Smooth muscle cell of the brain vasculature (primary cell): ENCODE measurements at regions not wholly inside any gene's neighbourhood (a gene's known extent, or its start where the extent isn't known, plus 50 kb on each side); places are given as distances from the start of the nearest gene placed in this dataset.
"Not testable (repeated sequence)": the region's sequence is repeated elsewhere in the genome, so short reads cannot be mapped to it uniquely, and the experiment has no call there.

ENCODE experiments used
- DNase-seq: peaks from one replicate; pipeline ENCODE4 v3.0.0-alpha.2; 2012; ENCODE audit warnings: low read depth, low spot score

DNA sequence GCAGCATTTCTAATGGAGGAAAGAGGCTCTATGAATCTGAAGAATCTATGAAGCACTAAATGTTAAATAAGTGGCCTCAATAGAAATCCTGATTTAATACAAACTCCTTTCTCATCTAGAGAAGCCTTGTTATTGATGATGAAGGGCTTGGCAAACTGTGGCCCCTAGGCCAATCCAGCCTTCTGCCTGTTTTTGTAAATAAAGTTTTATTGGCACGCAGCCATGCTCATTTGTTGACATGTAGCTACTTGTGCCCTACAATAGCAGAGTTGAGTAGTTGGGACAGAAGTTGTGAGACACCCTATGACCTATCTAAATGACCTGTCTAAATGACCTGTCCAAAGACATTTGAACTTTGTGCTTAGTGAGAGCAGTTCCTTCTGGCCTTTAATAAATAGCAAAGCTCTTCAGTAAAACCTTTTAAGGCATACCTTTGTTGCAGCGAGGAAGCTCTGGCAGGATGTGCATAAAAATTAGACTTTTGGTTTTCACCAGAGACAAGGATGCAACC lies 484.4 kb upstream of the SPRED2 start:
- no peak for DNase-seq

DNA sequence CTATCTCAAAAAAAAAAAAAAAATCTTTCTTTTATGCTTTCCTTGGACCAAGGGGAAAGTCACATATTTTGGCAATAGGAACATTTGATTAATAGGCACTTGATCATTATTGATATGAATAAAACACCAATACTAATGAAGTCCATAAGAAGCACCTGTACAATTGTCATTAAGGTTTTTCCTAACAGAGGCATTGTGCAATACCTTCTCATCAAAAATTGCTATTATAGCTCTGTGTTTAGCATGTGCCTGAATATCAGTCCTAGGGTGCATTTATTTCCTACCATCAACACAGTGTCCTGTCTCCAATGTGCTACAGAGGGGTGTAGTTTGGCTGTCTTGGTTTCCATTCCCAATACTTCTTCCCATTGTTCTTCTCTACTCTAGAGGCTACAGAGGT lies 483.8 kb upstream of the SPRED2 start:
- DNase-seq, result no peak

DNA sequence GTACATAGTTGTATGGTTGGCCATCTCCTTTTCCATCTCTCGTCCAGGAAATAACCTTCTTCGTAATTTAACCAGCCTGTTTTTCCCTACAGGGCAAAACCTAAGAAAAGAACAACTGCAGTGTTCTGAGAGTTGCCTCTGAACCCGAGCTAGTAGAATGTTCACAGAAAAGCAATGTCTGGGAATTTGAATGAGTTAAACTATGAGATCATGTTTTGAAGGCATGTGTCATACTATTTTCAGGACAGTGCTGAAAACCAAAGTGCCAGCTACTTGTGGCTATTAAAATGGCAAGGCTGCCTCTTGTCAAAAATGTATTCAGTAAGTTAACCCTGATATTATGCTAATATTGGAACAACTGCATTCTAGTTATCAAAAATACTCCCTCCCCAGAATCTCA lies 482.9 kb upstream of the SPRED2 start:
- DNase-seq, result no peak

DNA sequence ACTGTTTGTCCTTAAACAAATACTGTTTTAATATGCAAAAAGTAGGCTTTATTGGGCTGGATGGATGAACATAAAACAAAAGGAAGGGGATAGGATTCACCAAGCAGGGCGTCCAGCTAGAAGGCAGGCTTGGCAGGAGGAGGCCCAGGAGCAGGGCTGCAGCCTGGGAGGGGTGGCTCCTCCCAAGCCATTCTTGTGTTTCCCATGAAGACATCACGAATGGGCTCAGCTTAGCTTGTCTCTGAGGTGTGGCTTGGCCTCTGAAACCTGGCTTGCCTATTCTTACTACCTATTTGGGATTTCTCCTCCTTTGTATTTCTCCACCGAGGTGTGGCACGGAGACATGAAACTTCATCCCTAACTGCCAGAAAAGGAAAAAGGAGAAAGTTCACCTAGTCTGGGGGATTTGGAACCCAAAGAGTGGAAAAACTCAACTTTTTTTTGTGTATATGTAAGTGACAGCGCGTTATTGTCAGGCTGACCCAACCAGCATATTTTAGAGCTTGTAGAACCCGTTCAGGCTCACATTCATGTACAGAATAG lies 481.9 kb upstream of the SPRED2 start:
- no peak for DNase-seq

DNA sequence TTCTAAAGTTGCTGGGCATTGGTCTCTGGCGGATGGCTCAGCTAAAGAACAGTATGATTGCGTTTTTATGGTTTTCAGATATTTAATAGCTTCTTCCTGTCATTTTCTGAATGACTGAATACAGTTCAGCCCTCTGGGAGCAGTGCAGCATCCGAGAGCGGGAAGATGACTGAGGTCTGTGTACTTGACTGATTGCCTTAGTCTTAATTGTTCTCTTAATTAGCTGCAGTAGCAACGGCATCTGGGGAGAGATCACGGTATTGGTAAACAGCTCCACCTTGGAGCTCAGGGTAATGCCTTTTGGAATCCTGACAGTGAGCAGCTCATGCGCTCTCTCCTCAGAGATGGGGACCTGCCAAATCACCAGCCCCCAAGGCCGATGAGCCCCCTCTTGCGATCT lies 481.4 kb upstream of the SPRED2 start:
- no peak for DNase-seq

DNA sequence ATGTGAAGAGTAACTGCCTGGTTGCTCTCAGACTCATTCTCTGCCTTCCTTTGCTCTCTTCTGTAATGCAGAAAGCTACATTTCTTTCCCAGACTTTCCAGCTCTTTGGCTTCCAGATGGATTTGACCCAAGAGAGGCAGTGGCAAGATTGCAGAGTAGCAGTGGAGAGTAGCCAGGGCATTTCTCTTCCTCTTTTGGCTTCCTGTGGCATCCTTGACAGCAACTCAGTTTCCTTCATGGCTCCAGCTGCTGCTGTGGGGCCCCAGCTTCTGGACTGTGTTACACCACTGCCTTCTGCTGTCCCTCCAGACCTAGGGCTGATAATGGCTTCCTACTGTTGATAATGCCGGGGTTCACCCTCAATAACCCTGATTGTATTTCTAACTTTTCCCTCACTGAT lies 469.4 kb upstream of the SPRED2 start:
- no peak for DNase-seq

DNA sequence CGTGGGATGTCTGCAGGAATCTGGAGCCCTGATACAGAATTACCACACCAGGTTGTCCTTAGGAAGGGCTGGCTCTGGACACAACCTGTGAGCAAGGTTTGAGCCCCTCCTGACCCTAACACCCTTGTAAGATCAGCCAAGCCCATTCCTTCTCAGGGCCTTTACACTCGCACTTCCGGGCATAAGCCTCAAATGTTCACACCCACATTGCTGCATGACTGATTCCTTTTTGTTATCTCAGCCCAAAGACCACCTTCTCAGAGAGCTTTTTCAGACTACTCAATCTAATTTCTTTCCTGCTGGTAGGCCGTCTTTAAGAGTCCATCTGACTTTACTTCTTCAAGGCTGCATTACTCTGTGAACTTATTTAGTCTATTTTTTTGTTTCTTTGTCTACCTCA lies 464.0 kb upstream of the SPRED2 start:
- DNase-seq, result no peak

DNA sequence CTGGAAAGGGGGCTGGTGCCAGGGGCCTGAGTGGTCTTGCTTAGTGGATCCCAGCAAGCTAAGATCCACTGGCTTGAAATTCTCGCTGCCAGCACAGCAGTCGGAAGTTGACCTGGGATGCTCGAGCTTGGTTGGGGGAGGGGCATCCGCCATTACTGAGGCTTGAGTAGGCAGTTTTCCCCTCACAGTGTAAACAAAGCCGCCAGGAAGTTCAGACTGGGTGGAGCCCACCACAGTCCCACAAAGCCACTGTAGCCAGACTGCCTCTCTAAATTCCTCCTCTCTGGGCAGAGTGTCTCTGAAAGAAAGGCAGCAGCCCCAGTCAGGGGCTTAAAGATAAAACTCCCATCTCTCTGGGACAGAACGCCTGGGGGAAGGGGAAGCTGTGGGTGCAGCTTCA lies 457.7 kb upstream of the SPRED2 start:
- DNase-seq, result not testable (repeated sequence)

DNA sequence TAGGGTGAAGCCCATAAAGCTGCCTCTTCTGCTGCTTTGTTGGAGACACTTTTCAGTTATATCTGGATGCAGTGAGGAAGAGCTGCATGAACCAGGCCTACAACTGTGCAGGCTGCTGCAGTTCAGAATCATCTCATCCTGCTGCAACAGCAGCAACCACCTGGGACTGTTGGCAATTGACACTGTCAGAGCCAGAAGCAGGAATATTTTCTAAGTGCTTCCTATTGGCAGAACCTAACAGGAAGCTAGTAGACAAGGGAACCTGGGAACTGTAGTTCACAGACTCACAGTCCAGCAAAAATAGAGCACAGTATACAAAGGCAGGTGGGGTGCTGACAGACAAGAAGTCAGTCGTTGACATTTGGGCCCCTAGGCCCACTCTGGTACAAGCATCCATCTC lies 452.9 kb upstream of the SPRED2 start:
- no peak for DNase-seq

DNA sequence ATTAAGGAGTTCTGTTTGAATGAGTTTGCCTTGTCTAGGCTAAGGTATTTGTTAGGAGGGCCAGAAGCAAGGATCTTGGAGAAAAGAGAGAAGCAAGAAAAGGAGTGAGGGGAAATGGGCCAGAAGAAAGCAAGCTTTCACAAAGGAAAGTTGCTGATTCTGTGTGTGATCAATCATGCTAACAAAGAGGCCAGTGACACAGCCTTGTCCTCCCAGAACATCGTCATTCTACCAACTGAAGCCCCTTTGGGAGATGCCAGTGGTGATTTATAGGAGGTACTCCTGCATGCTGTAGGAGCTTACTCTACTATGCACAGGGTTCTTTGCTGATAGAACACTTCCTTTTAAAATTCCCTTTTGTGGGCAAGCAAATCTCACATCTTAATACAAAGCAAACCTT lies 449.2 kb upstream of the SPRED2 start:
- DNase-seq, result no peak

DNA sequence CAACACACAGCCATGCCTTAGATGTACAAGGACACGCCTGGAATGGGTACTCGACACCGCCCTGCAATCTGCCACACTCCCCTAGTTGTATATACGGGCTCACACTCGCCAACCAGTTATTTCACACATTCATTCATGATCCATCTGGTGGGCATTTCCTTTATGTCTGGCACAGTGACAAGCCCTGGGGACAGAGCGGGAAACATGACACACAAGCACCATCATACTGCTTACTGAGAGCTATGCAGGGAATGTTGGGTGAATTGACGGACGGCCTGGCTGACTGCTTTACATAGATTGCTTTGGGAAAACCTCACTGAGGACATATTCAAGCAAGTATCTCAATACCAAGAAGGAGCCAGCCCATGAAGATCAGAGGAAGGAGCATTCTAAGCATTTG lies 448.0 kb upstream of the SPRED2 start:
- no peak for DNase-seq

DNA sequence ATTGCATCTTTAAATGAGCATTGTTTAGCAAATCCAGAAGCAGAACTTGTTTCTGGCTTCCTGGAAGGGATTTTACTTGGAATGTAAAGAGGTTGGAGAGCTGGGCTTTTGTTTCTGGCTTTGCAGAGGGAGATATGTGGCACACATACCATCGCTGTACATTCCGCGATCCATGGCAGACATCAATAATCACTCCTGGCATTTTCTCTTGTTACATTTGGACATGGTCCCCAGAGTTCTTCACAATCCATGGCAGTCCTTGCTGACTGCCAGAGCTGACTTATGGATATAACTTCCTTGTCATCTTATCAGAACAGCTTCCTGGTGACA lies 445.6 kb upstream of the SPRED2 start:
- DNase-seq, result no peak

DNA sequence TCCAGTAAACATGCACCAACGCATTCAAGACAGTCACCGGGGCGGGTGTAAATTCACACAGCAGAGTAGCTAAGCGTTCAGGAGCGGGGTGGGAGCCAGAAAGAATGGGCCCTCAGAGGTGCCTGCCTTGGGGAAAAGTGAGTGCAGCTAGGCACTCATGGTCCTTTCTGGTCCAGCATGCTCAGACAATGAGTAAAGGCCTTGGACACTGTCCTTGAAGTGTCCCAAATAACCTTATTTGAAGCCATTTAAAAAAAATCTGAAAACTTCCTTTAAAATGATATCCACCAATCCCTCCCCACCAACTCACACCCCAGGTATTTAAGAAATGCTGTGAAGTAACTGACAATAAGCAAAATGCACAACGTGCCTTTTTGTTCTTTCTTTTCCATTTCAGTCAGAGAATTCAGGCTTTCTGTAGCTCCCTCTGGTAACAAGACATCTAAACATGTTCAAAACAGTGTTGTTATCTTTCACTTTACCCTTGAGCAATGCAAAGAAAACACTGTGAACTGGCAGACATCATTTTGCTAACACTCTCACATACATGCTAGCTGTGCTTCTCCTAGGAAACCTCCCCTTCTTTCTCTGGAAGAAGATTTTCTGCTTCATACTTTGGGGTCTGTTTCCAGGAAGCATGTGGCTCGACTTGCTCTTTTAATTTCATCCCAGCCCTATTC lies 445.1 kb upstream of the SPRED2 start:
- DNase-seq, result no peak

DNA sequence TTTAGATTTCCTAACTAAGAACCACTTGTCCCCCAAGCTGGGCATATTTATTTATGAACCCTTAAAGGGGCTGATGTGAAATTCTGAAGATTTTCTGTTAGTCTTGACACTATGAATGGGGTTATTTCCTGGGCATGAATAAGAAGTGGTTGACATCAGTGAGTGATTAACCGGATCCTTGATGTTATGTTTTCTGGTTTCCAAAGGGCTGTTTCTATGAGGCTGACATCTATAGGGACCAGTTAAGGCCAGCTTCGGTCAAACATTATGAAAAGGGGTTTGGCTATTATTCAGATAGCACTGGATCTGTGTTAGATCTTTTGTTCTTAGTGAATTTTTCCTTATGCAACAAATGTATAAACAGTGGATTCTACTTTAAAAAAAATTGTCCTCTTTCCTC lies 443.7 kb upstream of the SPRED2 start:
- no peak for DNase-seq

DNA sequence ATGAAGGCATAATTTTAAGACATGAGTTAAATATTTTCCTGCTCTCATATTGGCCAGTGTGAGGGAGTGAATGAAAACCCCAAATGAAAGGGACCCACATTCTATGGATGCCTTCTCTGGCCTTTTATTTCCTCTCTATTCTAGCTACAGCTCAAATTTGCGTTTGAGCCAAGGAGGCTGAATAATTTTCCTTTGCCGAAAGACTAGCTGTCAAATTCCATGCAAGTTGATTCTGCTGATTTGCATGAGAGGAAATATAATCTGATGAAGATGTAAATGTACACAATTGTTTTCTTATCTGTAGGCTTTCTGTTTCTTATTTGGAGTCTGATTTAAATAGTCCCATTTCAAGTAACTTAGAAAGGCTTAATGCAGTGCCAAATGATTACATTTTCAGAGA lies 438.4 kb upstream of the SPRED2 start:
- DNase-seq, result no peak

DNA sequence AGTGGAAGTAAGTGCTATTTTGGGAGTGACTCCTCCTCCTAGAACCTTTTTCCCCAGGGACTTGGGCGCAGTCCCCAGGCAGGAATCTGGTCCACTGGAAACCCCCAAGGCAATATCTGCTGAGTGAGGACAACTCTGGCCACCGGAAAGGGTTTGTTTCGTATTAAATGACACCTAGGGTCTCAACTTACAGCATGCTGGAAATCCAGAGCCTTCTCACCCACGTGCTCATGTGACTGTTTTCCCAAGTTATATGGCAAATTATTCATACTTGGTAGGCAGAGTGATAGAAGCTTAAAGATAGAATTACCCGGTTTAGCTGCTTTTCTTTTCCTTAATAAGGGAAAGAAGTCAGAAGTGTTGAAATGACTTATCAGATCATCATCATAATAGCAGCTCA lies 436.9 kb upstream of the SPRED2 start:
- DNase-seq, result no peak

DNA sequence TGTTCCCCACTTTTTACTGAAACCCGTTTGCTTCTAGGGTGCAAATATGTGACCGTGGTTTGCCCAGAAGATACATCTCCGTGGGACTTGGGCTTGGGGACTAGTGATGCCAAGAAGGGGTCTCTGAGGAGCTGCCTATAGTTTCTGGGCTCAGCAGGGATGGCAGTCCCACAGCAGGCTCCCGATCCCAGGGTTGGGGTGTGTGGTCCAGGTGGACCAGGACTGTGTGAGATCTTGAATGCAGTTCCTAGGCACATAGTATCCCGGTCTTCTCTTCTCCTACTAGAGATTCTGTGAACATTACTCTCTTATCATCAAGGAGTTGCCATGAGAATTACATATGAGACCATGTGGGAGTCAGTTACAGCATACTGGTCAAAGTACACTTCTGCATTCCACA lies 435.8 kb upstream of the SPRED2 start:
- DNase-seq, result no peak

DNA sequence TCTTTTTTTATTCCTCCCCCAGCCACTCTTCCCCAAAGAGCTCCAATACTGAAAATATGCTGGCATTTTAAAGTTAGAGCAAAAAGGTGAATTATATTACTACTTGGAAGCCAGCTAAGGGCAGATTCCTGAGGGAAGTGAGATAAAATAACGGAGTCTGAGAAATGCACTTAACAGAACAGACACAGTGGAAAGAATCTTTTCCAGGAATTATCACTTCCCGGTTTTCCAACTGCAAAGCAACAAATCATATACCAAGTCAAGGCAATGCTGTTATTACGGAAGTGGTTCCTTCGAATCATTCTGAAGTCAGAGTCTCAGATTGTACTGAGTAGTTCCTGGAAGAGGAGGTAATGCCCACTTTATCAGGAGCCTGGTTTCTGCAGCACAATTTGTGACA lies 435.0 kb upstream of the SPRED2 start:
- no peak for DNase-seq

DNA sequence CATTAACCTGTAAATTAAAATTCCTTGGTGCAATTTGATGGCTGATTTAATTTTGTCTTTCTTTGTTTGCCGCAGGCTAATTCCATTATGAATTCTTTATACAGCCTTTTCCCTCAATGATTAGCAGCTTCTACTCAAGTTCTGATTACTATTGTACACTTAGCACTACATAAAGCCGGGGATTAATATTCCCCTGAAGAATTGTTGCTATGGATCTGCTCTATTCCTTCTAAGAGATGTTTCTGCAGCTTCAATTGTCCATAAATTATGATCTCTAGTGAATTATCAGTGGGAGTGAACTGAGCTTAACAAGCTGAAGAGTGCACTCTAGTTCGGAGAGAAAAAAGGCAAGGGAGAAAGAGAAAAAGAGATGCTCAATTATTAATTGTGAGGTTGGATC lies 433.7 kb upstream of the SPRED2 start:
- no peak for DNase-seq

DNA sequence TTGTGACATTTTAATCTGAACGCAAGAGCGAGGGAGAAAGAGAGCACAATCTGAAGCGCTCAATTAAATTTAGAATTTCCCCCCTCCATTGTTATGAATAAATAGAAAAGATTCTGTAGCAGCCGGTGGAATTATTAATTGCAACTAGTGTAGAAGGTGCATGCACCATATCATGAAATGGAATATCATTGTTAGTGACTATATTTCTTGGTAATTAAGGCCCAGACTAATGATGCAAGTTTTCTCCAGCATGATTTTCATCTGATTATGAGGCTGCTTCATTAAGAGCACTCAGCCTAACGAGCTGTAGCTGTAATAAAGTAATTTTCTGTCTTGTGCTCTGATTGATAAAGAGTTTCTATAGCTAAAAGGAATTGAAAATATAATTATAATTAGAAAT lies 432.2 kb upstream of the SPRED2 start:
- DNase-seq, result no peak

DNA sequence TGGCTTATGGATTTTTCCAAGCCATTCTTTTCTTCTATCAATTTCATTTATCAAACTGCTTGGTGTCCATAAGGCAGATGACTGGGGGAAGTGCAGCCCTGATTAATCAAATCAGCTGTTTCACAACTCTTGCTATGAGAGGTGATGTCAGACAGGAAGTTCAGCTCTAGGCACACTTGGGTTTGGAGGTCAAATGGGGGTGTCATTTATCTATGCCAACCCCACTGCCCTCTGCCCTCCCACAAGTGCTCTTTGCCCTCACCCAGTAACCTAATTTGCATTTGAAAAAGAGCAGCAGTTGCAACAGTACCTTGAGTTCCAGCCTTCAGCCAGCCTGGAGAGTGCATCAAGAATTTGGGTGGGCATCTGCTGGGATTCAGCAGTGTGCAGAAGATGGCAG lies 431.3 kb upstream of the SPRED2 start:
- DNase-seq, result no peak

DNA sequence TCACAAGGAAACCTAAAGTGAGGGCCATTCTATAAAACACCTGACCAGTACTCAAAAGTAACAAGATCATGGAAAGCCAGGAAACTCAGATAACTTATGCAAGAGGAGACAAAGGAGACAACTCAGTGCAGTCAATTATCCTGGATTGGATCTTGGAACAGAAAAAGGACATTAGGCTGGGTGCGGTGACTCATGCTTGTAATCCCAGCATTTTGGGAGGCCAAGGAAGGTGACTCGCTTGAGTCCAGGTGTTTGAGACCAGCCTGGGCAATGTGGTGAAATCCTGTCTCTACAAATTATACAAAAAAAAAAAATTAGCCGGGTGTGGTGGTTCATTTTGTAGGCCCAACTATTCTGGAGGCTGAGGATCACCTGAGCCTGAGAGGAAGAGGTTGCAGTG lies 424.5 kb upstream of the SPRED2 start:
- no peak for DNase-seq

DNA sequence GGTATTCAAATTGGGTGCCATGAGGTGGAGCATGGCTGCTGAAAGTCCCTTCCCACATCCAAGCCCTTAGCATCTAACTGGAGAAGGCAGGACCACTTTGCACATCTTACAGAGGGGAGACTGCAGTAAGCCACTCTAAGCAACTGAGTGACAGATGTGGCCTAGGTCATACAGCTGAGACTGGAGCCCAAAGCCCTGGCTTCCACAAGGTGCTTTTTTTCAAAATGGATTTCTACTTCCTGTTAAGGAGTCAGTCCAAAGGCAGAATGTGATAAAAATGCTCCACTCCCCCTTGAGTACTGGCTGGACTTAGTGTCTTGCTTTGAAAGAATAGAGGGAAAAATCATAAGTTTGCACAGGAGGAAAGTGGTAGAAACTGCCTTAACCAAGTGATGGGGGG lies 424.0 kb upstream of the SPRED2 start:
- DNase-seq, result no peak

DNA sequence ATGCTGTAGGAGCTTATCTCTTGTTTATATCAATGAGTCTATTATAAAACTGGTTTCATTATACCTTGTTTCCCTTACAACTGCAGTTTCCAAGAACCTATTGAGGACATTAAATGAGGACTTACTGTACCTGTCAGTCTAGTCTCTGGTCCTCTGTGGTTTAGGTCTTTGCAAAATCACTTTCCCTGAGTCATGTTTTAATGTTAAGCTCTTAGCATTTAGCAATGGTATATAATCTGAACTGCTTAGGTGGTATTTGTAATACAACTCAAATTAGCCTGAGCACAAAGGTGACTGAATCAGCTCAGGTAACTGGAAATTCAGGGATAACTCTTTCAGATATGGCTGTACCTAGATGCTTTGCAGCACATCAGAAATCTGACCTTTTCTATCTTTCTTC lies 418.3 kb upstream of the SPRED2 start:
- no peak for DNase-seq
